Effector memory CD8-positive, alpha-beta T cell (primary cell): ENCODE measurements at regions not wholly inside any gene's neighbourhood (a gene's known extent, or its start where the extent isn't known, plus 50 kb on each side); places are given as distances from the start of the nearest gene placed in this dataset.
"Not testable (repeated sequence)": the region's sequence is repeated elsewhere in the genome, so short reads cannot be mapped to it uniquely, and the experiment has no call there.

Experiments
- ATAC-seq: fragments of 150-1000 bp; cut with Tn5 transposase; replicated peaks from 2 replicates; pipeline ENCODE4 v1.10.0; 2021; ENCODE audit warnings: mild to moderate bottlenecking, moderate library complexity
- DNase-seq, 3 experiments: peaks; one replicate each; pipeline ENCODE4 v3.0.0; 2021
- H3K27ac Mint-ChIP-seq, 2 donors: one replicate each; pipeline ENCODE4 v1.8.0; 2022; ENCODE audit warnings: mild to moderate bottlenecking in 2 of 2, mixed read lengths in 2 of 2, moderate library complexity in 2 of 2
- H3K27me3 Mint-ChIP-seq, 2 donors: one replicate each; pipeline ENCODE4 v1.8.0; 2022; ENCODE audit warnings: mixed read lengths in 2 of 2
- H3K36me3 Mint-ChIP-seq: one replicate; pipeline ENCODE4 v1.8.0; 2022; ENCODE audit warnings: mild to moderate bottlenecking, moderate library complexity, mixed read lengths; ENCODE audit not compliant: insufficient read depth
- H3K4me1 Mint-ChIP-seq, 2 donors: one replicate each; pipeline ENCODE4 v1.8.0; 2022; ENCODE audit warnings: low read depth in 2 of 2, mixed read lengths in 2 of 2
- H3K4me3 Mint-ChIP-seq, 2 donors: one replicate each; pipeline ENCODE4 v1.8.0; 2022; ENCODE audit warnings: mild to moderate bottlenecking in 2 of 2, mixed read lengths in 2 of 2, moderate library complexity in 2 of 2
- H3K9me3 Mint-ChIP-seq, 2 donors: one replicate each; pipeline ENCODE4 v1.8.0; 2022; ENCODE audit warnings: mixed read lengths in 2 of 2

DNA sequence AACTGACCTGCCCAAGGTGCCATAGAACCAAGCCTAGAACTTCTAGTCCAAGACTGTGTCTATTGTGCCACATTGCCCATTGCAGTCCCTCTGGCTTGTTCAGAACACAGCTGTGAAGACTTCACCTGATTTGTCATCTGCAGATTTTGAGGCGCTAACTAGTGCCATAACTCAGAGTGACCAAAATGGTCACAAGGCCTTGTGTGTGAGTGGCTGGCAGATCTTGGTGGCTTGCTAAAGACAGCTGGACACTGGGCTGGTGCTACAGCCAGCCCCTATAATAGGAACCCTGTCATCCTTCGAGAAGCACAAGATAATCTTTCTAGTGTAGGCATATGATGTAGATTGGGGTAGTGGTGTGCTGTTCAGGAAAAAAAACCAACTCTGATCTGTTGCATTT lies 63.7 kb upstream of the IFNLR1 start:
- peaks cover 0 to 8% of the 10 kb centered on the region in 2 donors for H3K27me3 Mint-ChIP-seq
- no peak for ATAC-seq
- no peaks in the 10 kb centered on the region for H3K36me3 Mint-ChIP-seq
- no peak overlapping the region for H3K4me3 Mint-ChIP-seq
- H3K4me1 Mint-ChIP-seq: no peaks in the 10 kb centered on the region
- no peaks in the 10 kb centered on the region for H3K9me3 Mint-ChIP-seq
- no peak for DNase-seq
- H3K27ac Mint-ChIP-seq: no peak overlapping the region

DNA sequence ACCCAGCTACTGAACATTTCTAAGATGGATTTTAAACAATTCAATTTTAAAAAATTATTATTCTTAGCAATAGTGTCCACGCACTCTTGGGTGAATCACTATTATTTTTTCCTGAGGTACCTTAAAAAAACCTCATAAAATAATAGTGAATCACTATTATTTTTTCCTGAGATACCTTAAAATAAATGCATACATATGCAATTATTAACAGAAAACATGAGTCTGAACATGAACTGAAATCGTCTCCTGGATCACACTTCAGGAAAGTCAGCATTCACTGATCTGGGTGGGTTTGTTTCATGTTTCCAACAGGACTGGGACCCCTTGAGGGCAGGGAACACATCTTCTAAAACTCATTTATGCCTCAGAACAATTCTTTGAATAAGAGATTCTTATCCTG lies 63.1 kb upstream of the IFNLR1 start:
- H3K4me1 Mint-ChIP-seq: no peaks in the 10 kb centered on the region

DNA sequence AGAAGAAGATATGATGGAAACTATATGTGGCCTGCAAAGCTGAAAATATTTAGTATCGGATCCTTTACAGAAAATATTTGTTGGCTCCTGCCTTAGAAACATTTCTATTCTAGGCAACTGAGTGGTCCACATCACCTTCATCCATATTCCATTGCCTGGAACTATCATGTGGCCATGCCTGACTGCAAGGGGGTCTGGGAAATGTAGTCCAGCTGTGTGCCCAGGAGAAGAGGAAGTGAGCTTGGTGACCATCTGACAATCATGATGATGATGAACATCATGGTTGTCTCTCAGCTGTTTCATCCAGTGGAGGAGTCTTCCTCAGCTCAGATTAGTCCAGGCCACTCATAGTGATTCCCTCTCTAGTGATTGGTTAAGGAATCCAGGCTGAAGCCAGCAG lies 61.8 kb upstream of the IFNLR1 start:
- ATAC-seq: no peak
- no peak for DNase-seq

More for the DNA sequence above, 63.1 kb upstream of the IFNLR1 start:
- Mint-ChIP-seq H3K36me3 (no peaks in the 10 kb centered on the region), H3K27me3 (peaks cover 0 to 8% of the 10 kb centered on the region in 2 donors), H3K27ac (no peak overlapping the region), H3K9me3 (no peaks in the 10 kb centered on the region), H3K4me3 (no peak overlapping the region)
- no peak for DNase-seq
- ATAC-seq: no peak

DNA sequence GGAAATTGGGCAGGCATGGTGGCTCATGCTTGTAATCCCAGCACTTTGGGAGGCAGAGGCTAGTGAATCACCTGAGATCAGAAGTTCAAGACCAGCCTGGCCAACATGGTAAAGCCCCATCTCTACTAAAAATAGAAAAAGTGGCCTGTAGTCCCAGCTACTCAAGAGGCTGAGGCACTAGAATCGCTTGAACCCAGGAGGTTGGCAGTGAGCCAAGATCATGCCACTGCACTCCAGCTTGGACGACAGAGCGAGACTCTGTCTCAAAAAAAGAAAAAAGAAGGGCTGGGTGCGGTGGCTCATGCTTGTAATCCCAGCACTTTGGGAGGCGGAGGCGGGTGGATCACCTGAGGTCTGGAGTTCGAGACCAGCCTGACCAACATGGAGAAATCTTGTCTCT lies 60.2 kb upstream of the IFNLR1 start:
- not testable (repeated sequence) for H3K27ac Mint-ChIP-seq, H3K27me3 Mint-ChIP-seq, H3K4me3 Mint-ChIP-seq, ATAC-seq, DNase-seq, H3K36me3 Mint-ChIP-seq, H3K9me3 Mint-ChIP-seq, H3K4me1 Mint-ChIP-seq

More for the DNA sequence above, 61.8 kb upstream of the IFNLR1 start:
- no peaks in the 10 kb centered on the region for H3K27me3 Mint-ChIP-seq
- no peaks in the 10 kb centered on the region for H3K36me3 Mint-ChIP-seq
- H3K27ac Mint-ChIP-seq: no peak overlapping the region
- H3K4me3 Mint-ChIP-seq: no peak overlapping the region
- H3K4me1 Mint-ChIP-seq: no peaks in the 10 kb centered on the region
- no peaks in the 10 kb centered on the region for H3K9me3 Mint-ChIP-seq

DNA sequence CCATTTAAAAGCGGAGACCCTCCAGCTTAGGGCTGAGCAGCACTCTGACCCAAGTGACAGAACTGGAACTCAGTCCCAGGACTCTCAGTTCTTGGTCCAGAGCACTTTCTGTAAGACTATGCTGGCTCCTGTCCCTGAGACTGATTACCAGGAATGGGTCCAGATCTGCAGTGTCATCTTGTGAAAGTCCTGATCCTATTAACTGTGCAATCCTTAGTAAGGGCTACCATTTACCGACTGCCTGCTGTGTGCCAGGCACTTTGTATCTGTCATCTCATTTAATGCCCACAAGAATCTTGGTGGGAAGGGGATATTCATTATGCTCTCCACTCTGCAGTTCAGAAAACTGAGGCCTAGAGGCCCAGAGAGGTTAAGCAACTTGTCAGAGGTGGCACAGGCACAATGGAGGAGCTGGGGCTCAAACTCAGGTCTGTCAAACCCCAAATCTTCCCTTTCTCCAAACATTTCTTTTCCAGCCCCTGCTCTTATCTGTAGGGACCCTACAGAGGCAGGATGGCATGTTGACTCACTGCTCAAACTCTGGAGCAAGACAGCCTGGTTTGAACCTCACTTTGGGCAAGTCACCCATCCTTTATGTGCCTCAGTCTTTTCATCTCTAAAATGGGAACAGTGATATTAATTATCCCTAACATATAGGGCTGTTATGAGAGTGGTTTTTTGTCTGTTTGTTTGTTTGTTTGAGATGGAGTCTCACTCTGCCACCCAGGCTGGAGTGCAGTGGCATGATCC lies 57.6 kb upstream of the IFNLR1 start:
- H3K27me3 Mint-ChIP-seq: no peaks in the 10 kb centered on the region
- DNase-seq (no peak), ATAC-seq (no peak)
- no peaks in the 10 kb centered on the region for H3K9me3 Mint-ChIP-seq
- H3K4me1 Mint-ChIP-seq: no peaks in the 10 kb centered on the region
- H3K4me3 Mint-ChIP-seq: no peak overlapping the region
- no peaks in the 10 kb centered on the region for H3K36me3 Mint-ChIP-seq
- no peak overlapping the region for H3K27ac Mint-ChIP-seq

DNA sequence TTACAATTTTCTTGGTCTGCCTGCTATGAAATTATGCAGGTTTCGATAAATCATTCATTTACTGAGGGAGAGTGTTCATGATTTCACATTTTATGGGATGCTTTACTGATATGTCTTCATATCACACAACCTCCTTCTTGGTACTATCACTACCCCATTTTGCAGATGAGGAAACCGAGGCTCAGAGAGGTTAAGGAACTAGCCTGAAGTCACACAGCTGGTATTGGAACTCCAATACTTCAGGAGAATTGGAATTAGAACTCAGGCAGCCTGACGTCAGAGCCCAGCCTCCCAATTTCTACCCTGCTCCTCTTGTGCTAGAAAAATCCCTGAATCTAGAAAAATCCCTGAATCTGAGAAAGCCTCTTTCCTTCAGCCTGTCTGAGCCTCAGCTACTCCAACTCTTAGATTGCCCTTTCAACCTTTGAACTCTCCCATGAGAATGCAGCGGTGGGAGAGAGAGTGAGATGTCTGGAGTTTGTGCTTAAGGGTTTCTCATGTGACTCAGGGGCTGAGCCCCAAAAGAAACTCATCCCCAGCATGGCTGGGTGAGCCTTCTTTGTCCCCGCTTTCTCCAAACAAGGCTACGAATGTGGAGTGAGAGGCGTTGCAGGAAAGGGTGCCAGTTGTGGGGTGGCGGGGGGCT lies 50.8 kb upstream of the IFNLR1 start:
- Mint-ChIP-seq H3K27ac (no peak overlapping the region), H3K9me3 (no peaks in the 10 kb centered on the region), H3K36me3 (no peaks in the 10 kb centered on the region), H3K27me3 (peaks cover 10 to 29% of the 10 kb centered on the region in 2 donors), H3K4me3 (no peak overlapping the region), H3K4me1 (no peaks in the 10 kb centered on the region)
- no peak for ATAC-seq
- no peak for DNase-seq

DNA sequence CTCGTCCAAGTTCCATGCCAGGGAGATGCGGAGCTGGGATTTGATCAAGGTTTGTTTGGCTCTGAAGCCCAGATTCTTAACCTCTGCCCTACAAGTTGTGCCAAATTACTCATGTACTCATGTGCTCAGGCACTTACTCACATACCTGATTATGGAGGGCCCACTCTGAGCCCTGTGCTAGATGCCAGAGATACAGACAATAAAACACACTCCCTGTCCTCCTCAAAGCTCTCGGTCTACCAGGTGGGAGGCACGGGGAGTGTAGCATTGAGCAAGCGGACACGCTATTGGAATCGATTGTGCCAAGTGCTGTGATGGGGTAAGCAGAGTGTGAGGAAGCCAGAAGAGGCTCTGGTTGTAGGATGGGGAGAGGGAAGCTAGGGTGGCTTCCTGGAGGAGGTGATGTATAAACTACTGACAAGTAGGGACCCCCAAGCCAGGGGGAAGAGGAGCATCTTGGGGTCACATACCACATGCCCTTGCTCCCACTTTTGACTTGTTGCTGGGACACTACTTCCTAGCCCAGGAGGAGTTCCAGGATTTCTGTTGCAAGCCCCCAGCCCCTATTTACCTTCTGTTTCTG lies 49.8 kb upstream of the IFNLR1 start:
- Mint-ChIP-seq H3K4me1 (no peaks in the 10 kb centered on the region), H3K27me3 (peaks cover 10 to 29% of the 10 kb centered on the region in 2 donors), H3K27ac (no peak overlapping the region), H3K9me3 (no peaks in the 10 kb centered on the region), H3K4me3 (no peak overlapping the region), H3K36me3 (no peaks in the 10 kb centered on the region)
- DNase-seq: no peak
- ATAC-seq: no peak
